OCI-LY1 (cell line): ENCODE measurements at regions not wholly inside any gene's neighbourhood (a gene's known extent, or its start where the extent isn't known, plus 50 kb on each side); places are given as distances from the start of the nearest gene placed in this dataset.

ENCODE experiments used
- H2AFZ ChIP-seq: fragments of 200-600 bp; sonication (generic), shearing (Covaris generic); 2 replicates; pipeline ENCODE4 v1.6.0; 2014; ENCODE audit warnings: antibody characterized with exemption, mild to moderate bottlenecking, low read length
- H3F3A ChIP-seq: fragments of 200-600 bp; sonication (generic), shearing (Covaris generic); 2 replicates; pipeline ENCODE4 v1.6.0; 2014; ENCODE audit warnings: mild to moderate bottlenecking, antibody characterized with exemption, low read length, moderate library complexity; ENCODE audit not compliant: insufficient read depth
- H3K27ac ChIP-seq: fragments of 200-600 bp; sonication (generic); 2 replicates; pipeline ENCODE4 v1.5.1; 2014; ENCODE audit warnings: low read length, mixed run types, mild to moderate bottlenecking, low read depth; ENCODE audit not compliant: poor library complexity, severe bottlenecking
- H3K27me3 ChIP-seq: fragments of 200-600 bp; sonication (generic); 2 replicates; pipeline ENCODE4 v1.6.0; 2014; ENCODE audit warnings: antibody characterized with exemption, mild to moderate bottlenecking, low read length, moderate library complexity; ENCODE audit not compliant: insufficient read depth
- H3K36me3 ChIP-seq: fragments of 200-600 bp; sonication (generic); 2 replicates; pipeline ENCODE4 v1.6.1; 2014; ENCODE audit warnings: mild to moderate bottlenecking, antibody characterized with exemption, low read length, moderate library complexity, mixed read lengths; ENCODE audit not compliant: insufficient read depth
- H3K4me1 ChIP-seq: fragments of 200-600 bp; sonication (generic); 2 replicates; pipeline ENCODE4 v1.5.1; 2014; ENCODE audit warnings: mild to moderate bottlenecking, low read length, moderate library complexity; ENCODE audit not compliant: insufficient read depth, severe bottlenecking
- H3K4me2 ChIP-seq: fragments of 200-600 bp; sonication (generic), shearing (Covaris generic); 2 replicates; pipeline ENCODE4 v1.6.1; 2014; ENCODE audit warnings: low read length
- H3K4me3 ChIP-seq: fragments of 200-600 bp; sonication (generic); 2 replicates; pipeline ENCODE4 v1.5.1; 2014; ENCODE audit warnings: low read length, low read depth, mild to moderate bottlenecking, mixed read lengths; ENCODE audit not compliant: poor library complexity, severe bottlenecking
- H3K79me2 ChIP-seq: fragments of 200-600 bp; shearing (Covaris generic); 2 replicates; pipeline ENCODE4 v1.6.1; 2016; ENCODE audit warnings: mixed run types, low read length, mixed read lengths; ENCODE audit not compliant: insufficient read depth
- H3K9ac ChIP-seq: fragments of 200-600 bp; sonication (generic), shearing (Covaris generic); 2 replicates; pipeline ENCODE4 v1.6.1; 2014; ENCODE audit warnings: mild to moderate bottlenecking, low read length, mixed read lengths
- H3K9me2 ChIP-seq: fragments of 200-600 bp; sonication (generic), shearing (Covaris generic); 2 replicates; pipeline ENCODE4 v1.6.1; 2014; ENCODE audit warnings: low read depth, mild to moderate bottlenecking, low read length, mixed read lengths
- H3K9me3 ChIP-seq: fragments of 200-600 bp; shearing (Covaris generic); 2 replicates; pipeline ENCODE4 v1.6.1; 2014; ENCODE audit warnings: low read length, mixed read lengths
- H4K20me1 ChIP-seq: fragments of 200-600 bp; sonication (generic), shearing (Covaris generic); 2 replicates; pipeline ENCODE4 v1.6.0; 2016; ENCODE audit warnings: mild to moderate bottlenecking, low read length; ENCODE audit not compliant: insufficient read depth
- EZH2 ChIP-seq: fragments of 200-600 bp; sonication (generic), shearing (Covaris generic); IDR thresholded peaks from 2 replicates; pipeline ENCODE4 v1.8.0; 2017; ENCODE audit warnings: borderline replicate concordance, mixed run types, mild to moderate bottlenecking, antibody characterized with exemption, low read length, moderate library complexity, mixed read lengths
- TF ChIP-seq, protein P1 (sequence below): fragments of 200-600 bp; sonication (generic), shearing (Covaris generic); IDR thresholded peaks from 2 replicates; pipeline ENCODE4 v1.5.1; 2017; ENCODE audit warnings: mild to moderate bottlenecking, antibody characterized with exemption, low read length, moderate library complexity, mixed read lengths

DNA sequence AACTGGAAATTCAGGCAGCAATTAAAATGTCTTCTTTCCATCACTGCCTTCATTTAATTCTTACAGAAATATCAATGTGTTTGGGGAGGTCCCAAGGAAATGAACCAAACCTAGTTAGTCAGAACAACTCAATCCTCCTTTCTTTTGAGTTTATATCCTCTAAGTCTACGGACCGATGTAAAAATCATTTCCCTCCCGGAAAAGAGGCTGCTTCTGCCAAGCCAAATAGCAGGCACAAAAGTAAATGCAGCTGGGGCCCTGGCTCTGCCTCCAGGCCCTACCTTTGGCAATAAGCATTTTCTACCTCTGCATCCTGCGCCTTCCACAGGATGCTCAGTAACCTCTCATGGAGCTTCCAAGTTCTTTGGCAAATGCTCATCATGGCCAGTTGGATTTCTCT, 122.5 kb upstream of the COL8A1 start:
- H3F3A ChIP-seq, result no peaks in the 10 kb centered on the region

GRCh38 chr3:99509224-99509623, 129.2 kb upstream of the COL8A1 start:
- no peaks in the 10 kb centered on the region for H3F3A ChIP-seq
- no peak overlapping the region for H3K9ac ChIP-seq
- no peaks in the 10 kb centered on the region for H3K4me1 ChIP-seq
- no peaks in the 10 kb centered on the region for H3K9me3 ChIP-seq
- H3K27me3 ChIP-seq, result no peaks in the 10 kb centered on the region
- no peaks in the 10 kb centered on the region for H4K20me1 ChIP-seq
- no peaks in the 10 kb centered on the region for H3K9me2 ChIP-seq
- no peak overlapping the region for H3K4me2 ChIP-seq
- H3K79me2 ChIP-seq, result no peaks in the 10 kb centered on the region
- TF ChIP-seq, protein P1, sequence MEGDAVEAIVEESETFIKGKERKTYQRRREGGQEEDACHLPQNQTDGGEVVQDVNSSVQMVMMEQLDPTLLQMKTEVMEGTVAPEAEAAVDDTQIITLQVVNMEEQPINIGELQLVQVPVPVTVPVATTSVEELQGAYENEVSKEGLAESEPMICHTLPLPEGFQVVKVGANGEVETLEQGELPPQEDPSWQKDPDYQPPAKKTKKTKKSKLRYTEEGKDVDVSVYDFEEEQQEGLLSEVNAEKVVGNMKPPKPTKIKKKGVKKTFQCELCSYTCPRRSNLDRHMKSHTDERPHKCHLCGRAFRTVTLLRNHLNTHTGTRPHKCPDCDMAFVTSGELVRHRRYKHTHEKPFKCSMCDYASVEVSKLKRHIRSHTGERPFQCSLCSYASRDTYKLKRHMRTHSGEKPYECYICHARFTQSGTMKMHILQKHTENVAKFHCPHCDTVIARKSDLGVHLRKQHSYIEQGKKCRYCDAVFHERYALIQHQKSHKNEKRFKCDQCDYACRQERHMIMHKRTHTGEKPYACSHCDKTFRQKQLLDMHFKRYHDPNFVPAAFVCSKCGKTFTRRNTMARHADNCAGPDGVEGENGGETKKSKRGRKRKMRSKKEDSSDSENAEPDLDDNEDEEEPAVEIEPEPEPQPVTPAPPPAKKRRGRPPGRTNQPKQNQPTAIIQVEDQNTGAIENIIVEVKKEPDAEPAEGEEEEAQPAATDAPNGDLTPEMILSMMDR, result no peak
- no peak for TF ChIP-seq EZH2
- H3K27ac ChIP-seq, result no peak overlapping the region
- H3K36me3 ChIP-seq, result no peaks in the 10 kb centered on the region
- no peak overlapping the region for H2AFZ ChIP-seq
- no peak overlapping the region for H3K4me3 ChIP-seq

More for the DNA sequence above, 122.5 kb upstream of the COL8A1 start:
- no peaks in the 10 kb centered on the region for H4K20me1 ChIP-seq
- no peaks in the 10 kb centered on the region for H3K36me3 ChIP-seq
- no peak overlapping the region for H3K9ac ChIP-seq
- no peak overlapping the region for H3K4me3 ChIP-seq
- H3K4me2 ChIP-seq, result no peak overlapping the region
- no peaks in the 10 kb centered on the region for H3K79me2 ChIP-seq
- no peaks in the 10 kb centered on the region for H3K4me1 ChIP-seq
- no peaks in the 10 kb centered on the region for H3K9me2 ChIP-seq
- no peak overlapping the region for H2AFZ ChIP-seq
- H3K27me3 ChIP-seq, result no peaks in the 10 kb centered on the region
- H3K9me3 ChIP-seq, result no peaks in the 10 kb centered on the region
- no peak for TF ChIP-seq EZH2
- TF ChIP-seq, protein P1, result no peak
- no peak overlapping the region for H3K27ac ChIP-seq

DNA sequence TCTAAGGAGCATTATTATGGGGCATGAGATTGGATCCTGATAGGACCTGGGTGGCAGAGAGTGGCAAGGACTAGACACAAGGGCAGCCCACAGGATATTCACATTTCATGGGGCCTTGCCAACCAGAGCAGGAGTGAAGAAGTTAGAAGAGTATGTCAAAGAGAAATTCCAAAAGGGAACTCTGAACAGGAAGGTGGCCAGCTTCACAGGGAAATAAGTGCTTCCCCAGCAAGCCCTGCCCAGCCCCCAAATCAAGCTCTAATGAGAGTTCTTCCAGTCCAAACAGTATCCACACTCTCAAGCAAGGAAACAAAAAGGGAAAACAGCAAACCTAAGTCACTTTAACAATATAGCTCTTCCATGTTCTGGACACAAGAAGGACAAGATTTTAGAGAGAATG, 130.2 kb upstream of the COL8A1 start:
- no peaks in the 10 kb centered on the region for H3K36me3 ChIP-seq
- no peak overlapping the region for H3K4me3 ChIP-seq
- no peak overlapping the region for H2AFZ ChIP-seq
- no peak overlapping the region for H3K9ac ChIP-seq
- no peaks in the 10 kb centered on the region for H3F3A ChIP-seq
- TF ChIP-seq, protein P1, result no peak
- no peak for TF ChIP-seq EZH2
- H3K9me2 ChIP-seq, result no peaks in the 10 kb centered on the region
- no peaks in the 10 kb centered on the region for H3K4me1 ChIP-seq
- H3K9me3 ChIP-seq, result no peaks in the 10 kb centered on the region
- no peaks in the 10 kb centered on the region for H3K27me3 ChIP-seq
- no peaks in the 10 kb centered on the region for H4K20me1 ChIP-seq
- no peak overlapping the region for H3K27ac ChIP-seq
- H3K79me2 ChIP-seq, result no peaks in the 10 kb centered on the region
- H3K4me2 ChIP-seq, result no peak overlapping the region
